GM23338 (cell line): ENCODE measurements at regions not wholly inside any gene's neighbourhood (a gene's known extent, or its start where the extent isn't known, plus 50 kb on each side); places are given as distances from the start of the nearest gene placed in this dataset.

ENCODE experiments used
- ATAC-seq: fragments of 200-7000 bp; cut with Tn5 transposase; 3 replicates; pipeline ENCODE4 v1.9.1; 2020
- DNase-seq: peaks from one replicate; pipeline ENCODE4 v3.0.0-alpha.2; 2015; ENCODE audit warnings: low spot score
- H2AFZ ChIP-seq: fragments of 200-600 bp; sonication (generic); 2 replicates; pipeline ENCODE4 v1.8.0; 2016; ENCODE audit warnings: antibody characterized with exemption, mild to moderate bottlenecking, moderate library complexity
- H3F3A ChIP-seq: fragments of 200-600 bp; sonication (generic); replicated peaks from 2 replicates; pipeline ENCODE4 v1.8.0; 2017; ENCODE audit warnings: antibody characterized with exemption, mixed run types, low read depth
- H3K27ac ChIP-seq: fragments of 200-600 bp; sonication (generic); 2 replicates; pipeline ENCODE4 v1.6.1; 2016; ENCODE audit warnings: low read depth
- H3K27me3 ChIP-seq: fragments of 200-600 bp; sonication (generic); 2 replicates; pipeline ENCODE4 v1.8.0; 2016; ENCODE audit warnings: mild to moderate bottlenecking, mixed run types, moderate library complexity; ENCODE audit not compliant: insufficient read depth
- H3K36me3 ChIP-seq: fragments of 200-600 bp; sonication (generic); 2 replicates; pipeline ENCODE4 v1.8.0; 2016; ENCODE audit warnings: mild to moderate bottlenecking; ENCODE audit not compliant: insufficient read depth
- H3K4me1 ChIP-seq: fragments of 200-600 bp; sonication (generic); 2 replicates; pipeline ENCODE4 v1.8.0; 2016; ENCODE audit warnings: mild to moderate bottlenecking, moderate library complexity; ENCODE audit not compliant: insufficient read depth
- H3K4me2 ChIP-seq: fragments of 200-600 bp; sonication (generic); 2 replicates; pipeline ENCODE4 v1.7.1; 2017; ENCODE audit warnings: mixed run types
- H3K4me3 ChIP-seq: fragments of 200-600 bp; sonication (generic); 2 replicates; pipeline ENCODE4 v1.6.1; 2016; ENCODE audit warnings: mixed run types
- H3K79me2 ChIP-seq: fragments of 200-600 bp; sonication (generic); replicated peaks from 2 replicates; pipeline ENCODE4 v1.8.0; 2017; ENCODE audit warnings: mild to moderate bottlenecking; ENCODE audit not compliant: insufficient read depth
- H3K9me2 ChIP-seq: fragments of 200-600 bp; sonication (generic); 2 replicates; pipeline ENCODE4 v1.8.0; 2017; ENCODE audit not compliant: insufficient read depth
- H4K20me1 ChIP-seq: fragments of 200-600 bp; sonication (generic); replicated peaks from 2 replicates; pipeline ENCODE4 v1.8.0; 2017; ENCODE audit warnings: mild to moderate bottlenecking; ENCODE audit not compliant: insufficient read depth
- H3K27ac Mint-ChIP-seq: 2 replicates; pipeline ENCODE4 v1.8.0; 2020; ENCODE audit warnings: inconsistent platforms, mild to moderate bottlenecking, moderate library complexity, mixed read lengths
- H3K27me3 Mint-ChIP-seq: 3 replicates; pipeline ENCODE4 v1.8.0; 2022; ENCODE audit warnings: low read depth, mild to moderate bottlenecking, moderate library complexity, mixed read lengths, inconsistent platforms; ENCODE audit not compliant: insufficient read depth, poor library complexity
- H3K36me3 Mint-ChIP-seq: 3 replicates; pipeline ENCODE4 v1.8.0; 2021; ENCODE audit warnings: low read depth, mild to moderate bottlenecking, inconsistent platforms, moderate library complexity, mixed read lengths
- H3K4me1 Mint-ChIP-seq: 3 replicates; pipeline ENCODE4 v1.8.0; 2020; ENCODE audit warnings: mild to moderate bottlenecking, inconsistent platforms, mixed read lengths
- H3K4me3 Mint-ChIP-seq: 3 replicates; pipeline ENCODE4 v1.8.0; 2021; ENCODE audit warnings: moderate library complexity, mild to moderate bottlenecking, inconsistent platforms, mixed read lengths
- H3K9me3 Mint-ChIP-seq: 3 replicates; pipeline ENCODE4 v1.8.0; 2020; ENCODE audit warnings: moderate library complexity, mild to moderate bottlenecking, inconsistent platforms, mixed read lengths
- CREB1 ChIP-seq: fragments of 250-450 bp; sonication (Bioruptor Pico); IDR thresholded peaks from 2 replicates; pipeline ENCODE4 v1.5.0; 2020; ENCODE audit warnings: low read depth, mild to moderate bottlenecking, moderate library complexity
- EZH2 ChIP-seq: fragments of 200-600 bp; sonication (generic); IDR thresholded peaks from one replicate; pipeline ENCODE4 v1.8.0; 2017; ENCODE audit warnings: antibody characterized with exemption, mild to moderate bottlenecking, low read depth; ENCODE audit not compliant: unreplicated experiment
- EZH2phosphoT487 ChIP-seq: fragments of 200-600 bp; sonication (generic); IDR thresholded peaks from one replicate; pipeline ENCODE4 v1.8.1; 2018; ENCODE audit warnings: antibody characterized with exemption; ENCODE audit not compliant: unreplicated experiment
- JUNB ChIP-seq: IDR thresholded peaks from one replicate; pipeline ENCODE4 v1.6.1; 2016; ENCODE audit warnings: antibody characterized with exemption; ENCODE audit not compliant: unreplicated experiment
- NANOG ChIP-seq: IDR thresholded peaks from 2 replicates; pipeline ENCODE4 v1.6.1; 2016; ENCODE audit warnings: antibody characterized with exemption, borderline replicate concordance
- POLR2AphosphoS5 ChIP-seq: IDR thresholded peaks from 2 replicates; pipeline ENCODE4 v1.6.1; 2016; ENCODE audit warnings: antibody characterized with exemption, low read depth
- STAT1 ChIP-seq: IDR thresholded peaks from one replicate; pipeline ENCODE4 v1.6.1; 2016; ENCODE audit warnings: antibody characterized with exemption; ENCODE audit not compliant: unreplicated experiment
- ZNF114 ChIP-seq: fragments of 250-450 bp; sonication (Bioruptor Pico); IDR thresholded peaks from 2 replicates; pipeline ENCODE4 v1.5.0; 2020; ENCODE audit warnings: mild to moderate bottlenecking, moderate library complexity
- ZNF331 ChIP-seq: fragments of 250-450 bp; sonication (Bioruptor Pico); IDR thresholded peaks from 2 replicates; pipeline ENCODE4 v1.5.0; 2020; ENCODE audit warnings: low read depth, mild to moderate bottlenecking, moderate library complexity
- TF ChIP-seq, protein P1 (sequence below): IDR thresholded peaks from one replicate; pipeline ENCODE4 v1.6.1; 2018; ENCODE audit warnings: antibody characterized with exemption; ENCODE audit not compliant: unreplicated experiment
- TF ChIP-seq, protein P2 (sequence below): fragments of 250-450 bp; sonication (Bioruptor Pico); IDR thresholded peaks from 2 replicates; pipeline ENCODE4 v1.5.0; 2020; ENCODE audit warnings: mild to moderate bottlenecking, moderate library complexity
- TF ChIP-seq, protein P3 (sequence below), 2 experiments: fragments of 200-600 bp in 1 of 2; sonication (generic) in 1 of 2; conservative IDR thresholded peaks; 2 replicates each; pipeline versions ENCODE4 v1.5.1 to v1.6.1; 2016 to 2017; ENCODE audit warnings: antibody characterized with exemption in 2 of 2, low read depth in 2 of 2, mild to moderate bottlenecking in 2 of 2, moderate library complexity in 1 of 2
- TF ChIP-seq, protein P4 (sequence below): IDR thresholded peaks from 2 replicates; pipeline ENCODE4 v1.6.1; 2016; ENCODE audit warnings: antibody characterized with exemption

DNA sequence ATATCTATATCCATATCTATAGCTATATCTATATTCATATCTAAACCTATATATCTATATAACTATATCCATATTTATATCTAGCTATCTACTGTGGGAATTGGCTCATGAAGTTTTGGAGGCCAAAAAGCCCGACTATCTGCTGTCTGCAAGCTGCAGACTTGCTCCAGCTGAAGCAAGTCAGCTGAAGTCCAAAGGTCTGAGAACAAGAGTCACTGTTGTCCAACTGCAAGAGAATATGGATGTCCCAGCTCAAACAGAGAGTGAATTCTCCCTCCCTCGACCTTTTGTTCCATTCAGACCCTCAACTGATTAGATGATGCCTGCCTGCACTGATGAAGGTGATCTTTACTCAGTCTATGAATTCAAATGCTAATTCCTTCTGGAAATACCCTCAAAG lies 63.3 kb upstream of the VCX start:
- ATAC-seq: no peak
- DNase-seq: no peak
- H3K4me2 ChIP-seq: no peak overlapping the region
- no peaks in the 10 kb centered on the region for H3K36me3 ChIP-seq
- Mint-ChIP-seq H3K9me3 (no peaks in the 10 kb centered on the region), H3K36me3 (no peaks in the 10 kb centered on the region), H3K27me3 (no peaks in the 10 kb centered on the region), H3K4me1 (no peaks in the 10 kb centered on the region), H3K4me3 (no peak overlapping the region), H3K27ac (no peak overlapping the region)
- H3K9me2 ChIP-seq: no peaks in the 10 kb centered on the region
- H2AFZ ChIP-seq: no peak overlapping the region
- H3K27me3 ChIP-seq: no peaks in the 10 kb centered on the region
- no peaks in the 10 kb centered on the region for H3F3A ChIP-seq
- H3K79me2 ChIP-seq: no peaks in the 10 kb centered on the region
- H3K4me3 ChIP-seq: no peak overlapping the region
- H3K27ac ChIP-seq: no peak overlapping the region
- H3K4me1 ChIP-seq: no peaks in the 10 kb centered on the region
- no peaks in the 10 kb centered on the region for H4K20me1 ChIP-seq
- TF ChIP-seq CREB1 (CRISPR knock-in tag) (no peak), EZH2 (no peak), ZNF114 (CRISPR knock-in tag) (no peak), NANOG (no peak), JUNB (no peak), POLR2AphosphoS5 (no peak), STAT1 (no peak), ZNF331 (CRISPR knock-in tag) (no peak), EZH2phosphoT487 (no peak)
- TF ChIP-seq, protein P1, sequence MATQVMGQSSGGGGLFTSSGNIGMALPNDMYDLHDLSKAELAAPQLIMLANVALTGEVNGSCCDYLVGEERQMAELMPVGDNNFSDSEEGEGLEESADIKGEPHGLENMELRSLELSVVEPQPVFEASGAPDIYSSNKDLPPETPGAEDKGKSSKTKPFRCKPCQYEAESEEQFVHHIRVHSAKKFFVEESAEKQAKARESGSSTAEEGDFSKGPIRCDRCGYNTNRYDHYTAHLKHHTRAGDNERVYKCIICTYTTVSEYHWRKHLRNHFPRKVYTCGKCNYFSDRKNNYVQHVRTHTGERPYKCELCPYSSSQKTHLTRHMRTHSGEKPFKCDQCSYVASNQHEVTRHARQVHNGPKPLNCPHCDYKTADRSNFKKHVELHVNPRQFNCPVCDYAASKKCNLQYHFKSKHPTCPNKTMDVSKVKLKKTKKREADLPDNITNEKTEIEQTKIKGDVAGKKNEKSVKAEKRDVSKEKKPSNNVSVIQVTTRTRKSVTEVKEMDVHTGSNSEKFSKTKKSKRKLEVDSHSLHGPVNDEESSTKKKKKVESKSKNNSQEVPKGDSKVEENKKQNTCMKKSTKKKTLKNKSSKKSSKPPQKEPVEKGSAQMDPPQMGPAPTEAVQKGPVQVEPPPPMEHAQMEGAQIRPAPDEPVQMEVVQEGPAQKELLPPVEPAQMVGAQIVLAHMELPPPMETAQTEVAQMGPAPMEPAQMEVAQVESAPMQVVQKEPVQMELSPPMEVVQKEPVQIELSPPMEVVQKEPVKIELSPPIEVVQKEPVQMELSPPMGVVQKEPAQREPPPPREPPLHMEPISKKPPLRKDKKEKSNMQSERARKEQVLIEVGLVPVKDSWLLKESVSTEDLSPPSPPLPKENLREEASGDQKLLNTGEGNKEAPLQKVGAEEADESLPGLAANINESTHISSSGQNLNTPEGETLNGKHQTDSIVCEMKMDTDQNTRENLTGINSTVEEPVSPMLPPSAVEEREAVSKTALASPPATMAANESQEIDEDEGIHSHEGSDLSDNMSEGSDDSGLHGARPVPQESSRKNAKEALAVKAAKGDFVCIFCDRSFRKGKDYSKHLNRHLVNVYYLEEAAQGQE: no peak
- TF ChIP-seq, protein P2, sequence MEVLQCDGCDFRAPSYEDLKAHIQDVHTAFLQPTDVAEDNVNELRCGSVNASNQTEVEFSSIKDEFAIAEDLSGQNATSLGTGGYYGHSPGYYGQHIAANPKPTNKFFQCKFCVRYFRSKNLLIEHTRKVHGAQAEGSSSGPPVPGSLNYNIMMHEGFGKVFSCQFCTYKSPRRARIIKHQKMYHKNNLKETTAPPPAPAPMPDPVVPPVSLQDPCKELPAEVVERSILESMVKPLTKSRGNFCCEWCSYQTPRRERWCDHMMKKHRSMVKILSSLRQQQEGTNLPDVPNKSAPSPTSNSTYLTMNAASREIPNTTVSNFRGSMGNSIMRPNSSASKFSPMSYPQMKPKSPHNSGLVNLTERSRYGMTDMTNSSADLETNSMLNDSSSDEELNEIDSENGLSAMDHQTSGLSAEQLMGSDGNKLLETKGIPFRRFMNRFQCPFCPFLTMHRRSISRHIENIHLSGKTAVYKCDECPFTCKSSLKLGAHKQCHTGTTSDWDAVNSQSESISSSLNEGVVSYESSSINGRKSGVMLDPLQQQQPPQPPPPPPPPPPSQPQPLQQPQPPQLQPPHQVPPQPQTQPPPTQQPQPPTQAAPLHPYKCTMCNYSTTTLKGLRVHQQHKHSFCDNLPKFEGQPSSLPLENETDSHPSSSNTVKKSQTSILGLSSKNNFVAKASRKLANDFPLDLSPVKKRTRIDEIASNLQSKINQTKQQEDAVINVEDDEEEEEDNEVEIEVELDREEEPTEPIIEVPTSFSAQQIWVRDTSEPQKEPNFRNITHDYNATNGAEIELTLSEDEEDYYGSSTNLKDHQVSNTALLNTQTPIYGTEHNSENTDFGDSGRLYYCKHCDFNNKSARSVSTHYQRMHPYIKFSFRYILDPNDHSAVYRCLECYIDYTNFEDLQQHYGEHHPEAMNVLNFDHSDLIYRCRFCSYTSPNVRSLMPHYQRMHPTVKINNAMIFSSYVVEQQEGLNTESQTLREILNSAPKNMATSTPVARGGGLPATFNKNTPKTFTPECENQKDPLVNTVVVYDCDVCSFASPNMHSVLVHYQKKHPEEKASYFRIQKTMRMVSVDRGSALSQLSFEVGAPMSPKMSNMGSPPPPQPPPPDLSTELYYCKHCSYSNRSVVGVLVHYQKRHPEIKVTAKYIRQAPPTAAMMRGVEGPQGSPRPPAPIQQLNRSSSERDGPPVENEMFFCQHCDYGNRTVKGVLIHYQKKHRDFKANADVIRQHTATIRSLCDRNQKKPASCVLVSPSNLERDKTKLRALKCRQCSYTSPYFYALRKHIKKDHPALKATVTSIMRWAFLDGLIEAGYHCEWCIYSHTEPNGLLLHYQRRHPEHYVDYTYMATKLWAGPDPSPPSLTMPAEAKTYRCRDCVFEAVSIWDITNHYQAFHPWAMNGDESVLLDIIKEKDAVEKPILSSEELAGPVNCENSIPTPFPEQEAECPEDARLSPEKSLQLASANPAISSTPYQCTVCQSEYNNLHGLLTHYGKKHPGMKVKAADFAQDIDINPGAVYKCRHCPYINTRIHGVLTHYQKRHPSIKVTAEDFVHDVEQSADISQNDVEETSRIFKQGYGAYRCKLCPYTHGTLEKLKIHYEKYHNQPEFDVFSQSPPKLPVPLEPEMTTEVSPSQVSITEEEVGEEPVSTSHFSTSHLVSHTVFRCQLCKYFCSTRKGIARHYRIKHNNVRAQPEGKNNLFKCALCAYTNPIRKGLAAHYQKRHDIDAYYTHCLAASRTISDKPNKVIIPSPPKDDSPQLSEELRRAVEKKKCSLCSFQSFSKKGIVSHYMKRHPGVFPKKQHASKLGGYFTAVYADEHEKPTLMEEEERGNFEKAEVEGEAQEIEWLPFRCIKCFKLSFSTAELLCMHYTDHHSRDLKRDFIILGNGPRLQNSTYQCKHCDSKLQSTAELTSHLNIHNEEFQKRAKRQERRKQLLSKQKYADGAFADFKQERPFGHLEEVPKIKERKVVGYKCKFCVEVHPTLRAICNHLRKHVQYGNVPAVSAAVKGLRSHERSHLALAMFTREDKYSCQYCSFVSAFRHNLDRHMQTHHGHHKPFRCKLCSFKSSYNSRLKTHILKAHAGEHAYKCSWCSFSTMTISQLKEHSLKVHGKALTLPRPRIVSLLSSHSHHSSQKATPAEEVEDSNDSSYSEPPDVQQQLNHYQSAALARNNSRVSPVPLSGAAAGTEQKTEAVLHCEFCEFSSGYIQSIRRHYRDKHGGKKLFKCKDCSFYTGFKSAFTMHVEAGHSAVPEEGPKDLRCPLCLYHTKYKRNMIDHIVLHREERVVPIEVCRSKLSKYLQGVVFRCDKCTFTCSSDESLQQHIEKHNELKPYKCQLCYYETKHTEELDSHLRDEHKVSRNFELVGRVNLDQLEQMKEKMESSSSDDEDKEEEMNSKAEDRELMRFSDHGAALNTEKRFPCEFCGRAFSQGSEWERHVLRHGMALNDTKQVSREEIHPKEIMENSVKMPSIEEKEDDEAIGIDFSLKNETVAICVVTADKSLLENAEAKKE: no peak
- TF ChIP-seq, protein P3, sequence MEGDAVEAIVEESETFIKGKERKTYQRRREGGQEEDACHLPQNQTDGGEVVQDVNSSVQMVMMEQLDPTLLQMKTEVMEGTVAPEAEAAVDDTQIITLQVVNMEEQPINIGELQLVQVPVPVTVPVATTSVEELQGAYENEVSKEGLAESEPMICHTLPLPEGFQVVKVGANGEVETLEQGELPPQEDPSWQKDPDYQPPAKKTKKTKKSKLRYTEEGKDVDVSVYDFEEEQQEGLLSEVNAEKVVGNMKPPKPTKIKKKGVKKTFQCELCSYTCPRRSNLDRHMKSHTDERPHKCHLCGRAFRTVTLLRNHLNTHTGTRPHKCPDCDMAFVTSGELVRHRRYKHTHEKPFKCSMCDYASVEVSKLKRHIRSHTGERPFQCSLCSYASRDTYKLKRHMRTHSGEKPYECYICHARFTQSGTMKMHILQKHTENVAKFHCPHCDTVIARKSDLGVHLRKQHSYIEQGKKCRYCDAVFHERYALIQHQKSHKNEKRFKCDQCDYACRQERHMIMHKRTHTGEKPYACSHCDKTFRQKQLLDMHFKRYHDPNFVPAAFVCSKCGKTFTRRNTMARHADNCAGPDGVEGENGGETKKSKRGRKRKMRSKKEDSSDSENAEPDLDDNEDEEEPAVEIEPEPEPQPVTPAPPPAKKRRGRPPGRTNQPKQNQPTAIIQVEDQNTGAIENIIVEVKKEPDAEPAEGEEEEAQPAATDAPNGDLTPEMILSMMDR (conservative IDR thresholded peaks at IDR 0.05; ENCODE audit: low read depth in 2 of 2): no peak
- TF ChIP-seq, protein P4, sequence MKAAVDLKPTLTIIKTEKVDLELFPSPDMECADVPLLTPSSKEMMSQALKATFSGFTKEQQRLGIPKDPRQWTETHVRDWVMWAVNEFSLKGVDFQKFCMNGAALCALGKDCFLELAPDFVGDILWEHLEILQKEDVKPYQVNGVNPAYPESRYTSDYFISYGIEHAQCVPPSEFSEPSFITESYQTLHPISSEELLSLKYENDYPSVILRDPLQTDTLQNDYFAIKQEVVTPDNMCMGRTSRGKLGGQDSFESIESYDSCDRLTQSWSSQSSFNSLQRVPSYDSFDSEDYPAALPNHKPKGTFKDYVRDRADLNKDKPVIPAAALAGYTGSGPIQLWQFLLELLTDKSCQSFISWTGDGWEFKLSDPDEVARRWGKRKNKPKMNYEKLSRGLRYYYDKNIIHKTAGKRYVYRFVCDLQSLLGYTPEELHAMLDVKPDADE: no peak
